Type B pancreatic cell (in vitro differentiated cells): ENCODE measurements at regions not wholly inside any gene's neighbourhood (a gene's known extent, or its start where the extent isn't known, plus 50 kb on each side); places are given as distances from the start of the nearest gene placed in this dataset.
A peak's percentile ranks its signal among the peaks of the same experiment; 100 is the strongest.

Source experiments
- DNase-seq: peaks from one replicate; pipeline ENCODE4 v3.0.0; 2021; ENCODE audit warnings: mixed read lengths; ENCODE audit not compliant: unreplicated experiment; ENCODE audit errors: extremely low spot score
- H3K27ac Mint-ChIP-seq: 2 replicates; pipeline ENCODE4 v1.8.0; 2021; ENCODE audit warnings: mild to moderate bottlenecking, mixed read lengths
- H3K27me3 Mint-ChIP-seq: 2 replicates; pipeline ENCODE4 v1.8.0; 2021; ENCODE audit warnings: mixed read lengths
- H3K36me3 Mint-ChIP-seq: 2 replicates; pipeline ENCODE4 v1.8.0; 2021; ENCODE audit warnings: mixed read lengths
- H3K4me1 Mint-ChIP-seq: one replicate; pipeline ENCODE4 v1.8.0; 2021; ENCODE audit warnings: mixed read lengths; ENCODE audit not compliant: unreplicated experiment
- H3K4me3 Mint-ChIP-seq: 2 replicates; pipeline ENCODE4 v1.8.0; 2021; ENCODE audit warnings: mild to moderate bottlenecking, mixed read lengths
- H3K9me3 Mint-ChIP-seq: 2 replicates; pipeline ENCODE4 v1.8.0; 2021; ENCODE audit warnings: mixed read lengths
- TF ChIP-seq, protein P1 (sequence below): fragments of 200-600 bp; sonication (generic); conservative IDR thresholded peaks from 2 replicates; pipeline ENCODE4 v1.5.0; 2021; ENCODE audit warnings: antibody characterized with exemption, mild to moderate bottlenecking

DNA sequence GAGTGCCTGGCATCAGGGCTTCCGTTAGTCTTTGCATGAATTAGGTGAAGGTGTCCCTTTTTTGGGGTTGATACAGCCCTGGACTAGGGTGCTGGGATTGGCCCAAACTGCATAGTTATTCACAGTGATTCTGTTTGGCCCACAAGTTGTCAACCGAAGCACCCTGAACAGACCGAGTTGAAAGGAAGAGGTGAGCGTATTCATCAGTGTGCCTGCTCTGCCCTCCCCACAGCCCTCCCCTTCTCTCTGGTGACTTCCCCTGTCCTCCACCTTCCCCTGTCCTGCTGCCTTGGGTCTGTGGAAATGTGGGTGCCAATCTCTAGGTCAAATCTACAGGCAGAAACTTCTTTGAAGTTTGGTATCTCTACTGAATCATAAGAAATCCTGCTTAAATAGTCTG is 330.5 kb downstream of the DYSF start:
- H3K9me3 Mint-ChIP-seq: no peaks in the 10 kb centered on the region
- no peak overlapping the region for H3K4me3 Mint-ChIP-seq
- H3K27me3 Mint-ChIP-seq: no peaks in the 10 kb centered on the region
- peak; percentile 13 for DNase-seq
- TF ChIP-seq, protein P1, sequence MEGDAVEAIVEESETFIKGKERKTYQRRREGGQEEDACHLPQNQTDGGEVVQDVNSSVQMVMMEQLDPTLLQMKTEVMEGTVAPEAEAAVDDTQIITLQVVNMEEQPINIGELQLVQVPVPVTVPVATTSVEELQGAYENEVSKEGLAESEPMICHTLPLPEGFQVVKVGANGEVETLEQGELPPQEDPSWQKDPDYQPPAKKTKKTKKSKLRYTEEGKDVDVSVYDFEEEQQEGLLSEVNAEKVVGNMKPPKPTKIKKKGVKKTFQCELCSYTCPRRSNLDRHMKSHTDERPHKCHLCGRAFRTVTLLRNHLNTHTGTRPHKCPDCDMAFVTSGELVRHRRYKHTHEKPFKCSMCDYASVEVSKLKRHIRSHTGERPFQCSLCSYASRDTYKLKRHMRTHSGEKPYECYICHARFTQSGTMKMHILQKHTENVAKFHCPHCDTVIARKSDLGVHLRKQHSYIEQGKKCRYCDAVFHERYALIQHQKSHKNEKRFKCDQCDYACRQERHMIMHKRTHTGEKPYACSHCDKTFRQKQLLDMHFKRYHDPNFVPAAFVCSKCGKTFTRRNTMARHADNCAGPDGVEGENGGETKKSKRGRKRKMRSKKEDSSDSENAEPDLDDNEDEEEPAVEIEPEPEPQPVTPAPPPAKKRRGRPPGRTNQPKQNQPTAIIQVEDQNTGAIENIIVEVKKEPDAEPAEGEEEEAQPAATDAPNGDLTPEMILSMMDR: no peak
- peak overlapping the region; percentile 42 for H3K27ac Mint-ChIP-seq
- no peaks in the 10 kb centered on the region for H3K36me3 Mint-ChIP-seq
- peaks cover 23% of the 10 kb centered on the region for H3K4me1 Mint-ChIP-seq

DNA sequence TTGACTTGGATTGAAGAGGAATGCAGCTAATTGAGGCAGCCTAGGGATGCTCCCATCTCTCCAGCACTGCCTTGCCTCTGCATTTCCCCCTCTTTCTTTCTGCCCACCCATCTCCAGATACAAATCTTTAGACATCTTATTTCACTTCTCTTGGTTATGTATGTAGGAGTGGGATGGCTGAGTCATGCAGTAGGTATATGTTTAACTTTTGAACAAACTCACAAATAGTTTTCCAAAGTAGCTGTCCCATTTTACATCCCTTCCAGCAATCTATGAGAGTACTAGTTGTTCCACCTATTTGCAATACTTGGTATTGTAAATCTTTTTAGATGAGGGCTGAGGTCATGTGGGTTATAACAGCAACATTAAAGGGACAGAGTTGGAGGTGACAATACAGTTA is 329.9 kb downstream of the DYSF start:
- TF ChIP-seq, protein P1: no peak
- H3K27ac Mint-ChIP-seq: no peak overlapping the region
- peaks cover 23% of the 10 kb centered on the region for H3K4me1 Mint-ChIP-seq
- H3K36me3 Mint-ChIP-seq: no peaks in the 10 kb centered on the region
- no peaks in the 10 kb centered on the region for H3K27me3 Mint-ChIP-seq
- no peak for DNase-seq
- H3K9me3 Mint-ChIP-seq: no peaks in the 10 kb centered on the region
- H3K4me3 Mint-ChIP-seq: no peak overlapping the region

DNA sequence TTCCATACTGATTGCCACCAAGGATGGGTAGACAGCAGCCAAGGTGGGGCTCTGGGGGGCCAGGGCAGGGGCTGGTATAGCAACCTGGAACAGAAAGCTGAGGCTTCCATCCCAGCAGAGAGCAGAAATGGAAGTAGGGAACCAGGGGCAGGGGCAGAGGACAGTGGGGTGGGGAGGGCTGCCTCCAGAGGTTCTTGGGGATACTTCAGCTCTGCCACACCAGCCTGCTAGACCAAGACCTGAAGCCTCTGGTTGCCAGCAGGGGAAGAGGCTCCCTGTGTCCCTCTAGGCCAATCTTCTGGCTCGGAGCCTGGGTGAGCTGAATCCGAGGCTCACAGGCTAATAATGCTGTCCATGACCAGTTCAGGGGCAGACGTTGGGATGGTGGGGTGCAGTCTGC is 329.0 kb downstream of the DYSF start:
- Mint-ChIP-seq H3K36me3 (no peaks in the 10 kb centered on the region), H3K4me3 (no peak overlapping the region), H3K9me3 (no peaks in the 10 kb centered on the region), H3K27ac (no peak overlapping the region), H3K27me3 (no peaks in the 10 kb centered on the region), H3K4me1 (peaks cover 23% of the 10 kb centered on the region)
- TF ChIP-seq, protein P1: no peak
- DNase-seq: no peak

DNA sequence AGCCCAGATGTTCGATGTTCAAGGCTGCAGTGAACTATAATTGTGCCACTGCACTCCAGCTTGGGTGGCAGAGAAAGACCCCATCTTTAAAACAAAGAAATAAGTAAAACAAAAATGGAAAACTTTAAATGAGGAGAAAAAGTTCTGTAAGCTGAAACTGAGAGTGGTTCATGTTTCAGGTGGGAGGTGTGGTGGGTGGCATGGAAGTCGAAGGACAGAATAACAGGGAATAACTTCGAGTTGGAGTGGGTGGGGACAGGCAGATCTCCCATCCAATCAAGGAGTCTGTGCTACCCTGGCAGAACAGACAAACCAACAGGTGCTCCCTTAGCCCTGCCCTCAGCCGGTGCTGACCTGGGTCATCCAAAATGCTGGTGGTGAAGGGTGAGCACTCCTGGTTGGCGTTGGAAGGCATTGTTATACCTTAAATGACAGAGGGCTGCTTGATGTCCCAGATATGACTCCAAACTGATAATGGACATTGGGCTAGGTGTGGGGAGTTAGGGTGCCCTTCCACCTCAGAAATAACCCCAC is 328.4 kb downstream of the DYSF start:
- peaks cover 23% of the 10 kb centered on the region for H3K4me1 Mint-ChIP-seq
- no peaks in the 10 kb centered on the region for H3K27me3 Mint-ChIP-seq
- H3K9me3 Mint-ChIP-seq: no peaks in the 10 kb centered on the region
- no peak overlapping the region for H3K27ac Mint-ChIP-seq
- DNase-seq: no peak
- no peak overlapping the region for H3K4me3 Mint-ChIP-seq
- no peaks in the 10 kb centered on the region for H3K36me3 Mint-ChIP-seq
- TF ChIP-seq, protein P1: no peak

DNA sequence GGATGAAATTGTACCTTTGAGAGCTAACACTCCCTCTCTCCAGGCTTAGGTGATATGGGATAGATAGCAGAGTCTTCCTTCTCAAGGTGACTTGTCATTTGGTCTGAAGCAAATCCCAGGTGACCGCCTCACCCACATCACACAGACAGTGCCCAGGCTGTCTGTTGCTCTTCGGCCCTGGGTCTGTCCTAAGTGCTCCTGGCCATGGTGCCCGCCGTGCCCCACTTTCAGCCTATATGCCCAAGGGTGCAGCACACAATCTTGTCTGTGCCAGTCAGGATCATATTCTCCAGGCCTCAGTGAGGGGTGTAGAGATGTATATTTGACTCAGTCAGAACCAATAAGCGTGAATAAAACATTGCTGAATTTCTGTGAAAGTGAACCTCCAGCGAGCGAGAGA is 326.8 kb downstream of the DYSF start:
- Mint-ChIP-seq H3K27ac (no peak overlapping the region), H3K27me3 (no peaks in the 10 kb centered on the region), H3K9me3 (no peaks in the 10 kb centered on the region), H3K4me1 (peaks cover 22% of the 10 kb centered on the region), H3K4me3 (no peak overlapping the region), H3K36me3 (no peaks in the 10 kb centered on the region)
- DNase-seq: no peak
- TF ChIP-seq, protein P1: no peak

DNA sequence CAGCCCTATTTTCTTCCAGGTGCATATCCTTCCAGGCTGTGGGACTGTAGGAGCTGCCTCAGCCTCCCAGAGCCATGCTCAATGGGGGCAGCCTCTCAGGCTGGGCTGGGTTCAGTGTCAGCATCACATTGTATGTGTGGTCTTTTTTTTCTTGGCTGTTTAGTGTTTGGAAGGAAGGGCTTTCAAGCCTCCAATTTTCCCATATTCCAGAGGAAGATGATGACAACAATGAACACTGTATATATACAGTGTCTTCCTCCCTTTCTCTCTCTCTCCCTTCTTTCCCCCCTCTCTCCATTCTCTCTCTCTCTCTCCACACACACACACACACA is 326.4 kb downstream of the DYSF start:
- Mint-ChIP-seq H3K9me3 (no peaks in the 10 kb centered on the region), H3K4me3 (no peak overlapping the region), H3K27ac (no peak overlapping the region), H3K4me1 (peaks cover 18% of the 10 kb centered on the region), H3K36me3 (no peaks in the 10 kb centered on the region), H3K27me3 (no peaks in the 10 kb centered on the region)
- TF ChIP-seq, protein P1: no peak
- DNase-seq: no peak
